Mucosa of descending colon (tissue), 3 donors: ENCODE measurements at regions not wholly inside any gene's neighbourhood (a gene's known extent, or its start where the extent isn't known, plus 50 kb on each side); places are given as distances from the start of the nearest gene placed in this dataset.

Source experiments
- ATAC-seq: fragments of 200-7000 bp; cut with Tn5 transposase; one replicate; pipeline ENCODE4 v1.9.1; 2020; ENCODE audit warnings: mild to moderate bottlenecking, moderate library complexity
- DNase-seq, 3 donors: peaks; one replicate each; pipeline ENCODE4 v3.0.0-alpha.2; 2020
- H3K36me3 ChIP-seq: fragments of 200-600 bp; one replicate; pipeline ENCODE4 v1.8.0; 2021; ENCODE audit warnings: low read depth, mild to moderate bottlenecking
- H3K4me1 ChIP-seq: fragments of 200-600 bp; one replicate; pipeline ENCODE4 v1.8.0; 2021; ENCODE audit warnings: low read depth, mild to moderate bottlenecking
- H3K4me3 ChIP-seq: fragments of 200-600 bp; one replicate; pipeline ENCODE4 v1.8.0; 2021; ENCODE audit warnings: mild to moderate bottlenecking
- H3K9me3 ChIP-seq: fragments of 200-600 bp; one replicate; pipeline ENCODE4 v1.8.0; 2021; ENCODE audit warnings: mild to moderate bottlenecking
- CTCF ChIP-seq: fragments of 200-600 bp; IDR thresholded peaks from one replicate; pipeline ENCODE4 v1.8.0; 2022; ENCODE audit warnings: antibody characterized with exemption, mild to moderate bottlenecking
- intact Hi-C, 2 donors: fragments of 100-400 bp; cut with DNase I in 1 of 2; cut with micrococcal nuclease in 1 of 2; formaldehyde crosslinking; loops; one replicate each; pipeline versions ENCODE4 v1.11.0 to v1.11.1; 2022; cut with DNase I, micrococcal nuclease
- donor health status: DM: no; HTN: no; CAD: no; lungs with moderate emphysema.
- donor health status: DM: no; HTN: no; CAD: no.
- donor health status: DM: no; HTN: yes; CAD: no.

DNA sequence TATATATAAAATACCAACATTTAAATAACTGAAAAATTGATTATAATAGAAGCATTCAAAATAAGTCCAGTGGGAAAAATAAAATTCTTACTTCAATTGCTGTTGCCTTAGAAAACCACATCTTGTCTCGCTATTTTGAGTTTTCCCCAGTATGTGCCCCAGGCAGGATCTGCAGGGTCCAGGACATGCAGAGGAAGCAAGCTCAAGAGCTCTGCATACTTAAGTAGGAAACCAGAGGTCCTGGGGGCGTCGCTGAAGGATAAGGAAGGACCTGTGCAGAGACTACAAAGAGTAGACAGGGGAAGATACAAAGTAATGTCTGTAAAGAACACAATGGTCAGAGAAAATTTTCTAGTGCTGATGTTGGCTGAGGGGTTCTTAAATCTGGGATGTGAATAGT, 310.5 kb upstream of the EMCN start:
- Histone ChIP-seq H3K4me1 (no peaks in the 10 kb centered on the region), H3K36me3 (no peaks in the 10 kb centered on the region), H3K9me3 (no peaks in the 10 kb centered on the region), H3K4me3 (no peak overlapping the region)
- ATAC-seq (no peak), DNase-seq (no peak)
- TF ChIP-seq CTCF: no peak
- intact Hi-C loops: no loop called here

DNA sequence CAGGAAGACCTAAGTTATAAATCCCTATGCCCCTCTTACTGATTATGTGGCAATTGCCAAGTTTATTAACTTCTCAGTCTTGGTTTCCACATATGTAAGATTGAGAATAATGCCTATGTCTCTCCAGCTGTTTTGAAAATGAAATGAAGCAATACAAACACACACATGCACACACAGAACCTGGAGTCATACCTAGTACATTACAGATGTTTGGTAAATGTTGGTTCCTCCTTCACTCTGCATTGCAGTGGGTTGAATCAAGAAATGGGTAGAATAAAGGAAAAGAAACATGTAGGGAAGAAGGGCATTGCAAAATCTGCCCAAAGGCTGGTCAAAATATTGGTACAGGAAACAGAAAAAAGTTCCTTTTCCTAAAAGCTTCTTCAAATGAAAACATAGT, 309.9 kb upstream of the EMCN start:
- Histone ChIP-seq H3K4me3 (no peak overlapping the region), H3K4me1 (no peaks in the 10 kb centered on the region), H3K9me3 (no peaks in the 10 kb centered on the region), H3K36me3 (no peaks in the 10 kb centered on the region)
- ATAC-seq (no peak), DNase-seq (no peak)
- TF ChIP-seq CTCF: no peak
- intact Hi-C loops: no loop called here

GRCh38 chr4:100826808-100827548, 309.2 kb upstream of the EMCN start:
- H3K4me3 ChIP-seq: no peak overlapping the region
- ATAC-seq (no peak), DNase-seq (no peak)
- intact Hi-C loops: no loop called here
- no peaks in the 10 kb centered on the region for H3K36me3 ChIP-seq
- H3K9me3 ChIP-seq: no peaks in the 10 kb centered on the region
- H3K4me1 ChIP-seq: no peaks in the 10 kb centered on the region
- no peak for TF ChIP-seq CTCF

DNA sequence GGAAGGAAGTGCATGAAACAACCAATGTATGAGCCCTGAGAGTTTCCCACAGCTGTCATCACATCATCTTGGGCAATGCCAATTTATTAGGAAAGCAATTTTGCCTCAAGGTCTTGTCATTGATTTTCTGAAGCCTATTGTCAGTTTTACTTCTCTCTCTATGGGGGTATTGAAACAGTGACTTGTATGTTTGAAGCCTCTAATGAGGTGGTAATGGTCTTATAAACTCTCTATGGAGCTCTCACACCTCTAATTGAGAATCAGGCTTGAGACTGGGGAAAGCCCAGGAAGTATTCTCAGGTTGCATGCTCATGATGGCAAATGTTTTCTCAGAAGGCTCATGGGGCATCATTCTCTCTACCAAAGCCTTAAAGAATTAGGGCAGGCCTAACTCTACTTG, 308.2 kb upstream of the EMCN start:
- Histone ChIP-seq H3K4me1 (no peaks in the 10 kb centered on the region), H3K4me3 (no peak overlapping the region), H3K36me3 (no peaks in the 10 kb centered on the region), H3K9me3 (no peaks in the 10 kb centered on the region)
- no peak for TF ChIP-seq CTCF
- DNase-seq: no peak
- intact Hi-C loops: no loop called here
- no peak for ATAC-seq

DNA sequence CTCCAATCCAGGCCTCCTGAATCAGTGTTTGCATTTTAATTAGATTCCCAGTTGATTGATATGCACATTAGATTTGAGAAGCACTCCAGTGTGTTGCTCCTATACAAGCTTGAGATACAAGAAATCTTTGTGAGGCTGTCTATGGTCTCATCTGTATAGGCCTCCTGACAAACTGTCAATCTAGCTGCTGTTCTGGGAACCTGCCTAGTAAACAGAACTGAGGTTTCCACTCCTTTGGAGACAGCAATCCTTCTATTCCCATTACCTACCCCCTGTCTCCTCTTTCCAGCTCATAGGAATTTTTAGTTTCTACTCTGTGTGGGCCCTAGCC, 306.1 kb upstream of the EMCN start:
- ATAC-seq (no peak), DNase-seq (no peak)
- Histone ChIP-seq H3K4me3 (no peak overlapping the region), H3K36me3 (no peaks in the 10 kb centered on the region), H3K4me1 (no peaks in the 10 kb centered on the region), H3K9me3 (no peaks in the 10 kb centered on the region)
- intact Hi-C loops: no loop called here
- no peak for TF ChIP-seq CTCF
